GM20431 (cell line): ENCODE measurements at regions not wholly inside any gene's neighbourhood (a gene's known extent, or its start where the extent isn't known, plus 50 kb on each side); places are given as distances from the start of the nearest gene placed in this dataset.

Experiments
- in situ Hi-C: fragments of 300-500 bp; cut with MseI, MboI; formaldehyde crosslinking; loops from one replicate; pipeline ENCODE4 v1.15.0; 2020; ENCODE audit warnings: low sequenced_read_pairs; ENCODE audit not compliant: unreplicated experiment

DNA sequence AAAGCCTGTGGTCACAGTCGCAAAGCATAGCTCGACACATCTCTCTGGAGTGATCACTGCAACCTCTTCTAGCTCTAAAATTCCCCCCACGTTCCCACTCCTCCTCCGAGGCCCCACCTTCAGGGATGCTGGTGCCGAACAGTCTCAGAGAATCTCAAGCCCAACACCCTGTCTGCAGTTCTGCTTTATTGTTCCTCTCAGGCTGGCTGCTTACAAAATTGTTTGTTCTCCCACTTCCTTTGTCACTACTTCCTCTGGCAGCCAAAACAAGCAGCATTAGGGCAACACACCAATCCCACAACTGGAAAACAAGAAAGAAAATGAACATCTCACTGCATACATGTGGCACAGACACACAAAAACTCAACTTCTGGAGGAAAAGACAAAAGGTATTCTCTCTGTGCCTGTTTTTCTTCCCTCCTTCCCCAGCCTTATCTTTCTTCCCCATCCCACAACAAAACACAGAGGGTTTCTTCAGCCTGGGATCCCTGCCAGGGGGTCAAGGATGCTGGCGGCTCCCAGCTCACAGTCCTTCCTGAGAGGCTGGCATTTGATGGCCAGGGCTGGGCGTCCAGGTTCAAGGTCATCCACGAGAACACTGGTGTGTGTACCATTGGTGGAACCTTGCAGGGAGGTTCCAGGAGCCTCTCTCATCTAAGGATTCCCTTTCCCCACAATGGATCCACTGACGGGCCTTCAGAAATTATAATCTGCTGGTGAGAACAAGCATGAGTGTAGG, 108.4 kb downstream of the TMCO5A start:
- in situ Hi-C loops, result no loop called here

- in situ Hi-C loops, result no loop called here
These were observed 112.0 kb downstream of the TMCO5A start for GRCh38 chr15:38046257-38047051.

GRCh38 chr15:38048001-38048455, 113.6 kb downstream of the TMCO5A start:
- in situ Hi-C loops, result no loop called here

DNA sequence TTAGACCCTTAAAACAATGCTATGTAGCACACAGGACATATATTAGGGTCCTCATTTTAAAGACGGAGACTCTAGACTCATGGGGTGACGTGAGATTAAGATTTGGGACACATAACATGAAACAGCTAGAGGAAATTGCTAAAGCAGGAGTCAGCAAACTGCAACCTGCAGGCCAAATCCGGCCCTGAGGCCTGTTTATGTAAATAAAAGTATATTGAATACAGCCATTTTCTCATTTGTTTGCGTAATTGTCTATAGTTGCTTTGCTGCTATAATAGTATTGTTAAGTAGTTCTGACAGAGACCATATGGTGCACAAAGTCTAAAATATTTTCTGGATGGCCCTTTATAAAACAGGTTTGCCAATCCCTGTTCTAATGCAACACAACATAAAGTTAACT, 115.5 kb downstream of the TMCO5A start:
- in situ Hi-C loops, result no loop called here

- in situ Hi-C loops, result no loop called here
These were observed 116.3 kb downstream of the TMCO5A start for GRCh38 chr15:38050529-38051448.

GRCh38 chr15:38053205-38053604, 118.8 kb downstream of the TMCO5A start:
- in situ Hi-C loops, result no loop called here

GRCh38 chr15:38053776-38054175, 119.3 kb downstream of the TMCO5A start:
- in situ Hi-C loops, result no loop called here

DNA sequence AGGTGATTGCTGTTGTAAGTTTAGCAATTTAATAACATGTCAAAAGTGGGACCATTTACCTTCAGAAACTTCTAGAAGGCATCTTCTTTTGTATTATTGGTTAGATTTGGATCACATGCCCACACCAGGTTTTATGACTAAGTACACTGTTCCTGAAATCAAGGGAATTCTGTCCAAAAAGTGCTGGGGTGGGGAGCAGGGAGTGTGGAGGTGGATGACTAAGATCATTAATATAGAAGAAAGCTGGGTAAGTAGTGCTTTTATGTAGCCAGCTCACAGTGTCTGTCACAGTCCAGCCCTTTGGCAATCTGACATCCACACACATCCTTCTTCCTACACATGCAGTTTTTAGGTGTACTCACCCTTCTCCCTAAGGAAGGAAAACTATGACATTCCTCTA, 120.0 kb downstream of the TMCO5A start:
- in situ Hi-C loops, result no loop called here

GRCh38 chr15:38058596-38059075, 124.2 kb downstream of the TMCO5A start:
- in situ Hi-C loops, result no loop called here

DNA sequence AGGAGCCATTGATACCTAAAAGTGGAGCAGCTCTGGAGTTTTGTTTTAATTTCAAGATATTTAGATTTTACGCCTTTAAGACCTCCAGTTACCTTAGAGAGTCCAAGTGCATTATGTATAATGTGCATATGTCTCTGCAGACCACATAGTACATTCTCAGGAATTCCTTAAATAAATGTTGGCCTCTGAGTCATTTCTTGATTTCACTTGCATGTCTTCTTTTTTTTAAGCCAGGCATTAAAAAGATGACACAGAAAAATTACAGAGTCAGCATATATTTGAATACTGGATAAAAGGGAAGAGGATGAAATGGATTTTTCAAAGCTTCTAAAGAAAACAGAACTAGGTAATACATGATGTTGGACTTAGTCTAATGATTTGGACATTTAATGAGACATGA, 125.2 kb downstream of the TMCO5A start:
- in situ Hi-C loops, result no loop called here

DNA sequence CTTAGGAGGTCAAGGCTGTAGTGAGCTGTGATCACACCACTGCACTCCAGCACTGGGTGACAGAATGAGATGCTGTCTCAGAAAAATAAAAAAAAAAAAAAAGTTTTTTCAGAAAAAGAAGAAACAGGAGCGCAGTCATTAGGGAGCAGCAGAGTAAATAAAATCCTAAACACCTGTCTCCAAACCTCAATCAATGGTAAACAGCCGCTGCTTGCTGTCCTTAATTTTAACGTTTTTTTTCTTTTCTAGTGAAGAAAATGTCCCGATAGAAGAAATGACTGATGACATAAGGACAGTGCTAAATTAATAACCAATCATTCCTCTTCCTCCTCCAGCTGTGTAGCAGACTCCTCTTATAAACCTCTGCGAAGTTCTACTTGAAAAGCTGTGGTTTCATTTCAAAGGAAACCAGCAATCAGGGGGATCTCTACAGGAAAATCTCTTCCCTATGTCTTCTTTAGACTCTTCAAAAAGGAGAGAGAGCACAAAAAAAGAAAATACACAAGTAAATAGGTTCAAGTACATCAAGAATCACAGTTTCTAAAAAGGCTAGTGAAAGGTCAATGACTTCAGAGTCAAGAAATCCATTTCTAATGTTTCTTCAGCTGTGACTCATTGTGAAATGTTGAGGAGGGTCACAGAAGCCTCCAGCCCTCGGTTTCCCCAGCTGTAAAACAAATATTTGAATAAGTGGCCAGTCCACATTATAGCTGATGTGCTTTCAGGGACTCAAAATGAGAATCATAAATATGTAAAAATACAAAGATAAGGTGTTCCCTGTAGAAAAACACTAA, 127.6 kb downstream of the TMCO5A start:
- in situ Hi-C loops, result no loop called here

DNA sequence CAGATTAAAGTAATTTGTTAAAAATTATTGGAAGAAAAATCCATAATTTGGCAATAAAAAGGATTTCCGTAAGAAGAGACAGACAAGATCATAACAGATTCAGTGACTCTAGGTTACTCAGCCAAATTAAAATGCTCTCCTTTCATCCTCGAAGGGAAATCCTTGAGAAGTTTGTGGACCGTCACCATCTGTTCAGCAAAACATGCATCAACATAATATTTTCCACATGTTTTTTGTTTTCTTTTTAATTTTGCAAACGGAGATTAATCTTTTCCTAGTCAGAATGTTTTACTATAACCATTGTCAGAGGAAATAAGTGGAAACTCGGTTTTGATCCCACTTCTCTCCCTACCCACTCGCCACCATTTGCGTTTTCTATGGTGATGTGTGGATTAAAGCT, 128.3 kb downstream of the TMCO5A start:
- in situ Hi-C loops, result no loop called here

DNA sequence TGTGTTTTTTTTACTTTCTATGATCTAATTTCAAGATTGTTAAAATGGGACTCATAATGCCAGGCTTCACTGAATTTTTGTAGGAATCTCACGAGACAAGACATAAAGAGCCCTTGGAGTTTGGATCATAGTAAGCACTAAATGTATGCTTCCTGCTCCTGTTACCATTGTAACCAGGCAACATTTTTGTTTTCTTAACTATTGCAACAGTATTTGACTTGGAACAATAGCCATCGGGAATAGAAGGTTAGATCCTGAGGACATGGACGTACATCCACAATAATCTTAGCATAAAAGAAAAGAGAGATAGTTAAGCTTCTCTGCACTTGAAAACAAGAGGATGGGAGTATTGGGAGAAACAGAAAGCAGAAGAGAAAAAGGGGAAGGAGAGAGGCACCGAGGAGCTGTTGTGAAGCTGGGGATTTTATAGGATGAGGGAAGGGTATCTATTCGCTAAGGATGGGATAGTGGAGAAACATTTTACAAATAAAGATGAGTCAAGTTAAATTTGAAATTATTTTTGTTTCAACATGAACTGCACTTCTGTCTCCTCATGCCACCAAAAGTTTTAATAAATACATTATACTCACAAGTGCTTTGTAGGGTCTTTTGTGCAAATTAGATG, 131.4 kb downstream of the TMCO5A start:
- in situ Hi-C loops, result no loop called here

DNA sequence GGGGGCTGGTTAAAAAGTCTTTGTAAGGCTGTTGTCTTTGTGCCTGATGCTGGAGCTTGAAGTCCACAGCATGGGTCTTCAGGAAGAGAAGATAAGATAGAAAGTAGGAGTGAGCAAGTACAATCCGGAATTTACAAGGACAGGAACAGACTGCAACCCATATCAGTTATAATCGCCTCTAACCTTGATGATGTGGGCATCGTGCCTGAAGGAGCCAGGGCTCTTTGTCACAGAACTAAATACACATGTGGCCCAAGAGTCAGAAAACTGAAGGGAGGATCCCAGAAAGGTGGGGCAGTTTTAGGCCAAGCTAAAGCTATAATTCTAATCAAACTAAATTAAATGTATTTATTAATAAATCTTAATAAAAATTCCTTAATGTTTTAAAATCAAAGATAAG, 132.2 kb downstream of the TMCO5A start:
- in situ Hi-C loops, result no loop called here

GRCh38 chr15:38068626-38069391, 134.4 kb downstream of the TMCO5A start:
- in situ Hi-C loops, result no loop called here

DNA sequence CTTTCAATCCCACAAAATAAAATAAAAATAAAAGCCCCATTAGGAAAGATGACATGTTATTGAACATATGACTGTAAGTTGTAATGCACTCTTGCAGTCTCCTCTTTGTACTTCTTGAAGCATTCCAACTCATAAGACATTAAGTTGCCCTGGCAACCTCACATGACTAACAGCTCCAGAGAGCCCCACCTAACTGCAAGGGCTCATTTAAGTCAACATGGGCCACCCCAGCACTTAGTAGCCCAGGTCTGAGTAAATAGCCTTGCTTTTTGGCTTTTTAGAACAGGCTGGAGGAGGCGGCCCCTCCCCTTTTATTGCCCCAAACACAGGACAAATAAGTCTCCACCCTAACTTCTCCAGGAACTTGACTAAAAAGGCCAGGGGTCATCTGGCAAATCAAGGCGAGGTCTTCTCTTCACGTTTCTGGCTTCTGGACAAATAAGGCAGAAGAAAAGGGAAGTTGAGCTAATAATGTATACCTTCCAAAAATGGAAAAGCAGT, 135.1 kb downstream of the TMCO5A start:
- in situ Hi-C loops, result no loop called here

DNA sequence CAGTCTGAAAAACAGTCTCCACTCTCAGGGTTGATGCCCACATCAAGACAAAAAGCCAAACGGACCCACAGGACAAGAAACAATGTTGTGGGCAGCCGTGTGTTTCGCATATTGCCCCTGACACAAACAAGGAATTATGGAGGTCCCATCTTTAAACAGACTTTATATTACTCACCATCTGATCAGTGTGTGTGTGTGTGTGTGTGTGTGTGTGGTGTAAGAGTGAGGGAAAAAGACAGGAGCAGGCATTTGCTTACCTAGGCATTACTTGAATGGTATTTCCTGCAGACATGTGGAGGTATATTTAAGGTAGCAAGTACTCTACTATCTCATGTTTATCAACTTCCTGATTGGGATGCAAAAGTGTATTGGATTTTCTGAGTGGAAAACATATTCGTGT, 136.3 kb downstream of the TMCO5A start:
- in situ Hi-C loops, result no loop called here
